ENCODE measurements at regions not wholly inside any gene's neighbourhood (a gene's known extent, or its start where the extent isn't known, plus 50 kb on each side); places are given as distances from the start of the nearest gene placed in this dataset.

- peaks cover 0 to 3% (median 0%) of the 10 kb centered on the region in 3 donors for H3K9me3 ChIP-seq (ENCODE audit: control insufficient read depth in 3 of 3, low read length in 3 of 3)
- H3K4me3 ChIP-seq (ENCODE audit: low read length in 3 of 3), result no peak overlapping the region
- H3K9ac ChIP-seq (ENCODE audit: low read depth in 1 of 3, low read length in 3 of 3), result no peak overlapping the region
- H3K27me3 ChIP-seq (ENCODE audit: control insufficient read depth in 3 of 3, insufficient read depth in 3 of 3, low read length in 3 of 3), result peaks cover 0 to 3% (median 0%) of the 10 kb centered on the region in 3 donors
- H3K36me3 ChIP-seq (ENCODE audit: control insufficient read depth in 3 of 3, insufficient read depth in 3 of 3, low read length in 3 of 3), result no peaks in the 10 kb centered on the region
- no peaks in the 10 kb centered on the region for H3K4me1 ChIP-seq (ENCODE audit: control insufficient read depth in 3 of 3, insufficient read depth in 3 of 3, low read length in 3 of 3)
- H3K27ac ChIP-seq (ENCODE audit: low read depth, low read length), result no peak overlapping the region
Measured at GRCh38 chr1:5570931-5571330, 421.3 kb downstream of the NPHP4 start.

- Histone ChIP-seq H3K4me1 (ENCODE audit: control insufficient read depth in 3 of 3, insufficient read depth in 3 of 3, low read length in 3 of 3) (no peaks in the 10 kb centered on the region), H3K4me3 (ENCODE audit: low read length in 3 of 3) (no peak overlapping the region), H3K27me3 (ENCODE audit: control insufficient read depth in 3 of 3, insufficient read depth in 3 of 3, low read length in 3 of 3) (peaks cover 0 to 10% (median 0%) of the 10 kb centered on the region in 3 donors), H3K9me3 (ENCODE audit: control insufficient read depth in 3 of 3, low read length in 3 of 3) (peaks cover 0 to 3% (median 0%) of the 10 kb centered on the region in 3 donors), H3K36me3 (ENCODE audit: control insufficient read depth in 3 of 3, insufficient read depth in 3 of 3, low read length in 3 of 3) (no peaks in the 10 kb centered on the region), H3K27ac (ENCODE audit: low read depth, low read length) (no peak overlapping the region), H3K9ac (ENCODE audit: low read depth in 1 of 3, low read length in 3 of 3) (no peak overlapping the region)
Measured at GRCh38 chr1:5568321-5568720, 423.9 kb downstream of the NPHP4 start.

- Histone ChIP-seq H3K4me1 (ENCODE audit: control insufficient read depth in 3 of 3, insufficient read depth in 3 of 3, low read length in 3 of 3) (no peaks in the 10 kb centered on the region), H3K4me3 (ENCODE audit: low read length in 3 of 3) (no peak overlapping the region), H3K9ac (ENCODE audit: low read depth in 1 of 3, low read length in 3 of 3) (no peak overlapping the region), H3K36me3 (ENCODE audit: control insufficient read depth in 3 of 3, insufficient read depth in 3 of 3, low read length in 3 of 3) (no peaks in the 10 kb centered on the region), H3K27me3 (ENCODE audit: control insufficient read depth in 3 of 3, insufficient read depth in 3 of 3, low read length in 3 of 3) (peaks cover 0 to 10% (median under 1%) of the 10 kb centered on the region in 3 donors), H3K27ac (ENCODE audit: low read depth, low read length) (no peak overlapping the region), H3K9me3 (ENCODE audit: control insufficient read depth in 3 of 3, low read length in 3 of 3) (peaks cover 0 to 3% (median 0%) of the 10 kb centered on the region in 3 donors)
Measured at GRCh38 chr1:5567839-5568238, 424.4 kb downstream of the NPHP4 start.

GRCh38 chr1:5566924-5567323 is 425.3 kb downstream of the NPHP4 start:
- no peaks in the 10 kb centered on the region for H3K4me1 ChIP-seq (ENCODE audit: control insufficient read depth in 3 of 3, insufficient read depth in 3 of 3, low read length in 3 of 3)
- no peak overlapping the region for H3K9ac ChIP-seq (ENCODE audit: low read depth in 1 of 3, low read length in 3 of 3)
- no peak overlapping the region for H3K4me3 ChIP-seq (ENCODE audit: low read length in 3 of 3)
- peaks cover 0 to under 1% (median 0%) of the 10 kb centered on the region in 3 donors for H3K9me3 ChIP-seq (ENCODE audit: control insufficient read depth in 3 of 3, low read length in 3 of 3)
- H3K27ac ChIP-seq (ENCODE audit: low read depth, low read length), result no peak overlapping the region
- H3K36me3 ChIP-seq (ENCODE audit: control insufficient read depth in 3 of 3, insufficient read depth in 3 of 3, low read length in 3 of 3), result no peaks in the 10 kb centered on the region
- H3K27me3 ChIP-seq (ENCODE audit: control insufficient read depth in 3 of 3, insufficient read depth in 3 of 3, low read length in 3 of 3), result peaks cover 0 to 10% (median 7%) of the 10 kb centered on the region in 3 donors

GRCh38 chr1:5565281-5566125 is 426.7 kb downstream of the NPHP4 start:
- H3K27ac ChIP-seq (ENCODE audit: low read depth, low read length), result no peak overlapping the region
- H3K9me3 ChIP-seq (ENCODE audit: control insufficient read depth in 3 of 3, low read length in 3 of 3), result peaks cover 0 to 3% (median 0%) of the 10 kb centered on the region in 3 donors
- H3K4me3 ChIP-seq (ENCODE audit: low read length in 3 of 3), result no peak overlapping the region

GRCh38 chr1:5564578-5565257 is 427.5 kb downstream of the NPHP4 start:
- Histone ChIP-seq H3K27me3 (ENCODE audit: control insufficient read depth in 3 of 3, insufficient read depth in 3 of 3, low read length in 3 of 3) (peaks cover 0 to 10% (median 7%) of the 10 kb centered on the region in 3 donors), H3K4me1 (ENCODE audit: control insufficient read depth in 3 of 3, insufficient read depth in 3 of 3, low read length in 3 of 3) (no peaks in the 10 kb centered on the region), H3K9ac (ENCODE audit: low read depth in 1 of 3, low read length in 3 of 3) (no peak overlapping the region), H3K9me3 (ENCODE audit: control insufficient read depth in 3 of 3, low read length in 3 of 3) (peaks cover 0 to 3% (median 0%) of the 10 kb centered on the region in 3 donors), H3K4me3 (ENCODE audit: low read length in 3 of 3) (no peak overlapping the region), H3K27ac (ENCODE audit: low read depth, low read length) (no peak overlapping the region), H3K36me3 (ENCODE audit: control insufficient read depth in 3 of 3, insufficient read depth in 3 of 3, low read length in 3 of 3) (no peaks in the 10 kb centered on the region)

More at GRCh38 chr1:5565281-5566125, 426.7 kb downstream of the NPHP4 start:
- no peaks in the 10 kb centered on the region for H3K4me1 ChIP-seq (ENCODE audit: control insufficient read depth in 3 of 3, insufficient read depth in 3 of 3, low read length in 3 of 3)
- H3K9ac ChIP-seq (ENCODE audit: low read depth in 1 of 3, low read length in 3 of 3), result no peak overlapping the region
- no peaks in the 10 kb centered on the region for H3K36me3 ChIP-seq (ENCODE audit: control insufficient read depth in 3 of 3, insufficient read depth in 3 of 3, low read length in 3 of 3)
- H3K27me3 ChIP-seq (ENCODE audit: control insufficient read depth in 3 of 3, insufficient read depth in 3 of 3, low read length in 3 of 3), result peaks cover 0 to 10% (median 7%) of the 10 kb centered on the region in 3 donors

GRCh38 chr1:5563861-5564577 is 428.2 kb downstream of the NPHP4 start:
- Histone ChIP-seq H3K27me3 (ENCODE audit: control insufficient read depth in 3 of 3, insufficient read depth in 3 of 3, low read length in 3 of 3) (peaks cover 0 to 10% (median 7%) of the 10 kb centered on the region in 3 donors), H3K27ac (ENCODE audit: low read depth, low read length) (no peak overlapping the region)

GRCh38 chr1:5562769-5563168 is 429.5 kb downstream of the NPHP4 start:
- no peaks in the 10 kb centered on the region for H3K4me1 ChIP-seq (ENCODE audit: control insufficient read depth in 3 of 3, insufficient read depth in 3 of 3, low read length in 3 of 3)
- no peak overlapping the region for H3K4me3 ChIP-seq (ENCODE audit: low read length in 3 of 3)
- no peak overlapping the region for H3K27ac ChIP-seq (ENCODE audit: low read depth, low read length)
- H3K9me3 ChIP-seq (ENCODE audit: control insufficient read depth in 3 of 3, low read length in 3 of 3), result peaks cover 0 to 3% (median 0%) of the 10 kb centered on the region in 3 donors
- H3K36me3 ChIP-seq (ENCODE audit: control insufficient read depth in 3 of 3, insufficient read depth in 3 of 3, low read length in 3 of 3), result no peaks in the 10 kb centered on the region
- H3K27me3 ChIP-seq (ENCODE audit: control insufficient read depth in 3 of 3, insufficient read depth in 3 of 3, low read length in 3 of 3), result peaks cover 0 to 10% (median 7%) of the 10 kb centered on the region in 3 donors
- H3K9ac ChIP-seq (ENCODE audit: low read depth in 1 of 3, low read length in 3 of 3), result no peak overlapping the region

More at GRCh38 chr1:5563861-5564577, 428.2 kb downstream of the NPHP4 start:
- H3K4me1 ChIP-seq (ENCODE audit: control insufficient read depth in 3 of 3, insufficient read depth in 3 of 3, low read length in 3 of 3), result no peaks in the 10 kb centered on the region
- no peak overlapping the region for H3K9ac ChIP-seq (ENCODE audit: low read depth in 1 of 3, low read length in 3 of 3)
- H3K4me3 ChIP-seq (ENCODE audit: low read length in 3 of 3), result no peak overlapping the region
- no peaks in the 10 kb centered on the region for H3K36me3 ChIP-seq (ENCODE audit: control insufficient read depth in 3 of 3, insufficient read depth in 3 of 3, low read length in 3 of 3)
- peaks cover 0 to 3% (median 0%) of the 10 kb centered on the region in 3 donors for H3K9me3 ChIP-seq (ENCODE audit: control insufficient read depth in 3 of 3, low read length in 3 of 3)

- H3K36me3 ChIP-seq (ENCODE audit: control insufficient read depth in 3 of 3, insufficient read depth in 3 of 3, low read length in 3 of 3), result no peaks in the 10 kb centered on the region
- no peak overlapping the region for H3K9ac ChIP-seq (ENCODE audit: low read depth in 1 of 3, low read length in 3 of 3)
- H3K4me3 ChIP-seq (ENCODE audit: low read length in 3 of 3), result no peak overlapping the region
- peaks cover 0 to 3% (median 0%) of the 10 kb centered on the region in 3 donors for H3K9me3 ChIP-seq (ENCODE audit: control insufficient read depth in 3 of 3, low read length in 3 of 3)
- no peaks in the 10 kb centered on the region for H3K4me1 ChIP-seq (ENCODE audit: control insufficient read depth in 3 of 3, insufficient read depth in 3 of 3, low read length in 3 of 3)
- H3K27me3 ChIP-seq (ENCODE audit: control insufficient read depth in 3 of 3, insufficient read depth in 3 of 3, low read length in 3 of 3), result peaks cover 0 to 10% (median 7%) of the 10 kb centered on the region in 3 donors
- H3K27ac ChIP-seq (ENCODE audit: low read depth, low read length), result no peak overlapping the region
Measured at GRCh38 chr1:5562331-5562730, 429.9 kb downstream of the NPHP4 start.
